Epithelial cell of esophagus (primary cell): ENCODE measurements at regions not wholly inside any gene's neighbourhood (a gene's known extent, or its start where the extent isn't known, plus 50 kb on each side); places are given as distances from the start of the nearest gene placed in this dataset.

ENCODE experiments used
- DNase-seq: peaks from one replicate; pipeline ENCODE4 v3.0.0; 2010; ENCODE audit warnings: low read depth
- H3K4me3 ChIP-seq: 2 replicates; pipeline ENCODE4 v1.5.1; 2011; ENCODE audit warnings: mild to moderate bottlenecking, low read length, control low read depth
- TF ChIP-seq, protein P1 (sequence below): IDR thresholded peaks from 2 replicates; pipeline ENCODE4 v1.5.1; 2011; ENCODE audit warnings: low read depth, mild to moderate bottlenecking, low read length, control low read depth, inconsistent platforms; ENCODE audit not compliant: insufficient read depth; ENCODE audit errors: missing control alignments

GRCh38 chr21:38949070-38949380 is 143.3 kb downstream of the ETS2 start:
- H3K4me3 ChIP-seq: no peak overlapping the region
- TF ChIP-seq, protein P1, sequence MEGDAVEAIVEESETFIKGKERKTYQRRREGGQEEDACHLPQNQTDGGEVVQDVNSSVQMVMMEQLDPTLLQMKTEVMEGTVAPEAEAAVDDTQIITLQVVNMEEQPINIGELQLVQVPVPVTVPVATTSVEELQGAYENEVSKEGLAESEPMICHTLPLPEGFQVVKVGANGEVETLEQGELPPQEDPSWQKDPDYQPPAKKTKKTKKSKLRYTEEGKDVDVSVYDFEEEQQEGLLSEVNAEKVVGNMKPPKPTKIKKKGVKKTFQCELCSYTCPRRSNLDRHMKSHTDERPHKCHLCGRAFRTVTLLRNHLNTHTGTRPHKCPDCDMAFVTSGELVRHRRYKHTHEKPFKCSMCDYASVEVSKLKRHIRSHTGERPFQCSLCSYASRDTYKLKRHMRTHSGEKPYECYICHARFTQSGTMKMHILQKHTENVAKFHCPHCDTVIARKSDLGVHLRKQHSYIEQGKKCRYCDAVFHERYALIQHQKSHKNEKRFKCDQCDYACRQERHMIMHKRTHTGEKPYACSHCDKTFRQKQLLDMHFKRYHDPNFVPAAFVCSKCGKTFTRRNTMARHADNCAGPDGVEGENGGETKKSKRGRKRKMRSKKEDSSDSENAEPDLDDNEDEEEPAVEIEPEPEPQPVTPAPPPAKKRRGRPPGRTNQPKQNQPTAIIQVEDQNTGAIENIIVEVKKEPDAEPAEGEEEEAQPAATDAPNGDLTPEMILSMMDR: no peak

GRCh38 chr21:38948377-38949069 is 142.8 kb downstream of the ETS2 start:
- H3K4me3 ChIP-seq: no peak overlapping the region
- DNase-seq: peak; percentile 54

More at GRCh38 chr21:38949070-38949380, 143.3 kb downstream of the ETS2 start:
- no peak for DNase-seq

DNA sequence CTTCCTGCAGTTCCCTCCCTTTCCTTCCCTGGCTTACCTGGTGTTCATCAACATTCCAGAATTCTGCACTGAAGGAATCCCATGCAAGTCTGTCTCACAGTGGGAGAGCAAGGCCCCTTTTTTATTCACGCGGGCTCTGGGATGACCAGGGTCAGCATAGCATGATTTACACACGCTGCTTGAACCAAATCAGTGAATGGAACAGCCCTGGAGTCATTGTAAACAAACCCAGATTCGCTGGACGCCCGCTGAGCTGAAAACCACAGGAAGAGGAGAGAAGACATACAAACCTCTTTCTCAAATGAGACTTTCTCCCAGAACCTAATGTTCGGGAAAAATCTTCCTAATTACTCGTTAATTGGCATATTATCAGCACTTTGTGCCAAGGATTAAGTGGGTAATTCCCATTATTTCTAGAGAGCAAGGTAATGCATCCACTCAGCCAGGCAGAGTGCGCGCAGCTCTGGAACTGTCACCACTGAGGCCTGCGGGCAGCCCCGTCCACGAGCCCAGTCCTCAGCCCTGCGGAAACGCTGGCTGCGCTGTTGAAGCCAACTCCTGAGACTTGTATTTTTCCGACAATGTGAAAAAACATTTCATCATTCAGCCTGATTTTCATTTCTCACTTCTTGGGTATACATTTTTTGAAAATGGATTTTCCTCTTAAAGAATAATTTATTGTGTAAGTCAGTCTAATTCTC is 140.0 kb downstream of the ETS2 start:
- DNase-seq: no peak
- H3K4me3 ChIP-seq: no peak overlapping the region
- TF ChIP-seq, protein P1: no peak

More at GRCh38 chr21:38948377-38949069, 142.8 kb downstream of the ETS2 start:
- TF ChIP-seq, protein P1: no peak

GRCh38 chr21:38944903-38945302 is 139.2 kb downstream of the ETS2 start:
- DNase-seq: no peak

GRCh38 chr21:38944402-38944801 is 138.7 kb downstream of the ETS2 start:
- TF ChIP-seq, protein P1: no peak
- H3K4me3 ChIP-seq: no peak overlapping the region
- no peak for DNase-seq

More at GRCh38 chr21:38944903-38945302, 139.2 kb downstream of the ETS2 start:
- TF ChIP-seq, protein P1: no peak
- no peak overlapping the region for H3K4me3 ChIP-seq

- H3K4me3 ChIP-seq: no peak overlapping the region
- TF ChIP-seq, protein P1: no peak
- no peak for DNase-seq
Observed at GRCh38 chr21:38942748-38943211, 137.1 kb downstream of the ETS2 start.
